ENCODE measurements at regions not wholly inside any gene's neighbourhood (a gene's known extent, or its start where the extent isn't known, plus 50 kb on each side); places are given as distances from the start of the nearest gene placed in this dataset.

DNA sequence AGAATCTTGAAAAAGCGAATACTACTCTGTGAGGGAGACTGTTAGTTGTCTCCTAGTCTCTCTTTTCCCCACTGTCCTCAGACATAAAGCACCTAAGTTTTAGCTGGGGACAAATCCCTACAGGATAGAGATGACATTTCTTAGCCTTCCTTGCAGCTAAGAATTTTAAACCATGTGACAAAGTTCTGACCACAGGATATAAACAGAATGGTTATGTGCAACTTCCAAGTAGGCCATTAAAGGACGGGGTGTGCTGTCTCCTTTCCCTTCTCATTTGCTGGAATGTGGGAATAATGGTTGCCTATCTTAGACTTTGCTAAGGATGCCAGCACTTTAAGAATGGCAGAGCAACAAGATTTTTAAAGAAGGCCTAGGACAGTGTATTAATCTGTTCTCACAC, 74.9 kb upstream of the PRPS1L1 start:
- TF ChIP-seq FOS (IDR thresholded peaks at IDR 0.05; ENCODE audit: low read depth, low read length), result no peak
- TF ChIP-seq CTCF (conservative IDR thresholded peaks at IDR 0.05; ENCODE audit: low read depth, low read length), result no peak
- no peak for TF ChIP-seq POLR2A (IDR thresholded peaks at IDR 0.05; ENCODE audit: low read depth, low read length)
- no peak for TF ChIP-seq MAZ (IDR thresholded peaks at IDR 0.05; ENCODE audit: borderline replicate concordance, low read depth, low read length)
- no peak for TF ChIP-seq RFX5 (IDR thresholded peaks at IDR 0.05; ENCODE audit: low read depth, low read length)
- TF ChIP-seq USF2 (IDR thresholded peaks at IDR 0.05; ENCODE audit: low read depth, low read length), result no peak
- no peak for TF ChIP-seq RCOR1 (IDR thresholded peaks at IDR 0.05; ENCODE audit: insufficient replicate concordance, low read length)
- no peak for TF ChIP-seq NFE2L2 (IDR thresholded peaks at IDR 0.05; ENCODE audit: low read depth, low read length)
- no peak for TF ChIP-seq RAD21 (IDR thresholded peaks at IDR 0.05; ENCODE audit: low read length)
- TF ChIP-seq CEBPB (IDR thresholded peaks at IDR 0.05; ENCODE audit: low read depth, low read length), result no peak
- TF ChIP-seq ELK1 (IDR thresholded peaks at IDR 0.05; ENCODE audit: borderline replicate concordance, low read depth, low read length), result no peak

Measured in IMR-90 (cell line).